IMR-90 (cell line): ENCODE measurements at regions not wholly inside any gene's neighbourhood (a gene's known extent, or its start where the extent isn't known, plus 50 kb on each side); places are given as distances from the start of the nearest gene placed in this dataset.

ENCODE experiments used
- ATAC-seq: fragments of 200-7000 bp; cut with Tn5 transposase; 2 replicates; pipeline ENCODE4 v1.9.1; 2020; ENCODE audit warnings: low read depth, mild to moderate bottlenecking, moderate library complexity
- BruUV-seq: library from RNA; stranded (reverse); fragments of 400-500 nt; replicated peaks from 2 replicates; lab custom pipeline; 2021; lab: Mats Ljungman, UMichigan
- CTCF ChIA-PET: fragments of 300-600 bp; formaldehyde crosslinking; extraction: SDS; loops from one replicate; lab custom pipeline; 2021; ENCODE audit warnings: antibody characterized with exemption; lab: Yijun Ruan, JAX
- POLR2A ChIA-PET: fragments of 300-600 bp; sonication (Branson Sonifier 250); formaldehyde crosslinking; loops from one replicate; lab custom pipeline; 2022; ENCODE audit warnings: antibody characterized with exemption; ENCODE audit not compliant: unreplicated experiment; lab: Charles Lee
- DNase-seq: peaks from one replicate; pipeline ENCODE4 v3.0.0; 2013
- H2AFZ ChIP-seq: replicated peaks from 2 replicates; pipeline ENCODE3; 2013; ENCODE audit warnings: low read length, mild to moderate bottlenecking; ENCODE audit not compliant: poor library complexity
- H2AK5ac ChIP-seq: 2 replicates; pipeline ENCODE4 v1.6.1; 2013; ENCODE audit warnings: low read depth, low read length, inconsistent platforms
- H2AK9ac ChIP-seq: replicated peaks from 2 replicates; pipeline ENCODE3; 2013; ENCODE audit warnings: mild to moderate bottlenecking, low read depth, low read length, moderate library complexity; ENCODE audit not compliant: poor library complexity
- H2BK120ac ChIP-seq: 2 replicates; pipeline ENCODE4 v1.6.1; 2013; ENCODE audit warnings: low read depth, low read length, inconsistent platforms
- H2BK15ac ChIP-seq: 3 replicates; pipeline ENCODE4 v1.6.1; 2013; ENCODE audit warnings: low read depth, low read length, inconsistent platforms
- H2BK20ac ChIP-seq: 2 replicates; pipeline ENCODE4 v1.6.1; 2013; ENCODE audit warnings: low read depth, mild to moderate bottlenecking, inconsistent platforms, low read length, moderate library complexity
- H2BK5ac ChIP-seq: 2 replicates; pipeline ENCODE4 v1.6.1; 2013; ENCODE audit warnings: mild to moderate bottlenecking, low read depth, low read length, inconsistent platforms; ENCODE audit not compliant: poor library complexity, severe bottlenecking
- H3K14ac ChIP-seq: replicated peaks from 2 replicates; pipeline ENCODE4 v1.6.1; 2013; ENCODE audit warnings: low read depth, low read length, inconsistent platforms
- H3K18ac ChIP-seq: 2 replicates; pipeline ENCODE4 v1.6.1; 2013; ENCODE audit warnings: low read depth, low read length, control low read depth
- H3K23ac ChIP-seq: 2 replicates; pipeline ENCODE4 v1.6.1; 2013; ENCODE audit warnings: low read depth, low read length, inconsistent platforms
- H3K27ac ChIP-seq: 2 replicates; pipeline ENCODE4 v1.5.1; 2013; ENCODE audit warnings: mild to moderate bottlenecking, control low read depth, low read length; ENCODE audit not compliant: insufficient read depth
- H3K27me3 ChIP-seq: 2 replicates; pipeline ENCODE4 v1.6.1; 2013; ENCODE audit warnings: low read length; ENCODE audit not compliant: control insufficient read depth, insufficient read depth
- H3K36me3 ChIP-seq: 2 replicates; pipeline ENCODE4 v1.6.1; 2013; ENCODE audit warnings: low read length, mixed read lengths; ENCODE audit not compliant: control insufficient read depth, insufficient read depth
- H3K4ac ChIP-seq: 2 replicates; pipeline ENCODE4 v1.6.1; 2013; ENCODE audit warnings: low read depth, low read length, inconsistent platforms
- H3K4me1 ChIP-seq: 2 replicates; pipeline ENCODE4 v1.6.1; 2013; ENCODE audit warnings: low read length, mixed read lengths; ENCODE audit not compliant: control insufficient read depth, insufficient read depth
- H3K4me2 ChIP-seq: 2 replicates; pipeline ENCODE4 v1.6.1; 2013; ENCODE audit warnings: low read depth, mild to moderate bottlenecking, control low read depth, low read length, moderate library complexity
- H3K4me3 ChIP-seq: 2 replicates; pipeline ENCODE4 v1.5.1; 2013; ENCODE audit warnings: low read depth, mild to moderate bottlenecking, control low read depth, low read length, moderate library complexity; ENCODE audit not compliant: insufficient read depth
- H3K56ac ChIP-seq: 2 replicates; pipeline ENCODE4 v1.6.1; 2013; ENCODE audit warnings: low read length, inconsistent platforms; ENCODE audit not compliant: insufficient read depth; ENCODE audit errors: extremely low read depth
- H3K79me1 ChIP-seq, 2 experiments: 2 replicates each; pipeline ENCODE4 v1.6.1; 2013; ENCODE audit warnings: low read length in 2 of 2, inconsistent platforms in 1 of 2, low read depth in 1 of 2
- H3K9ac ChIP-seq: 2 replicates; pipeline ENCODE4 v1.6.1; 2013; ENCODE audit warnings: low read depth, low read length, control low read depth
- H3K9me1 ChIP-seq: 2 replicates; pipeline ENCODE4 v1.6.1; 2013; ENCODE audit warnings: low read length, inconsistent platforms; ENCODE audit not compliant: insufficient read depth
- H3K9me3 ChIP-seq: 2 replicates; pipeline ENCODE4 v1.6.1; 2013; ENCODE audit warnings: low read length; ENCODE audit not compliant: control insufficient read depth, insufficient read depth
- H4K20me1 ChIP-seq: 2 replicates; pipeline ENCODE4 v1.6.1; 2013; ENCODE audit warnings: low read length, inconsistent platforms; ENCODE audit not compliant: insufficient read depth
- H4K5ac ChIP-seq: 2 replicates; pipeline ENCODE4 v1.6.1; 2013; ENCODE audit warnings: mild to moderate bottlenecking, low read depth, low read length, control low read depth
- H4K8ac ChIP-seq, 2 experiments: 2 replicates each; pipeline ENCODE4 v1.6.1; 2013; ENCODE audit warnings: low read depth in 2 of 2, low read length in 2 of 2, control low read depth in 1 of 2, inconsistent platforms in 1 of 2
- H4K91ac ChIP-seq: 2 replicates; pipeline ENCODE4 v1.6.1; 2013; ENCODE audit warnings: low read depth, low read length, inconsistent platforms; ENCODE audit not compliant: insufficient read depth
- MAZ ChIP-seq: IDR thresholded peaks from 2 replicates; pipeline ENCODE4 v1.6.1; 2012; ENCODE audit warnings: low read depth, mild to moderate bottlenecking, low read length, improper control_type of control experiment, moderate library complexity, borderline replicate concordance
- WGBS, 2 experiments: methylation state at CpG; one replicate each; pipeline versions ENCODE4 v1.1.5 to v1.1.7; 2013; ENCODE audit warnings: missing lambda C conversion rate in 2 of 2; ENCODE audit not compliant: insufficient read length in 1 of 2; ENCODE audit errors: extremely low coverage in 2 of 2; 5-methylcytosine and 5-hydroxymethylcytosine counted together
- dilution Hi-C: fragments of 300-500 bp; cut with HindIII; formaldehyde crosslinking; loops from one replicate; pipeline ENCODE4 v1.14.3; 2018; ENCODE audit warnings: low sequenced_read_pairs; ENCODE audit not compliant: unreplicated experiment
- in situ Hi-C: fragments of 300-500 bp; cut with MboI; formaldehyde crosslinking; loops from 3 replicates; pipeline ENCODE4 v1.14.3; 2019; ENCODE audit warnings: low sequenced_read_pairs, inconsistent platforms, mixed read lengths
- intact Hi-C: fragments of 100-400 bp; cut with micrococcal nuclease; formaldehyde crosslinking; loops from 2 replicates; pipeline ENCODE4 v1.10.0; 2022
- TF ChIP-seq, protein P1 (sequence below): fragments of 150-350 bp; IDR thresholded peaks from 2 replicates; pipeline ENCODE4 v1.6.1; 2016; ENCODE audit warnings: low read depth, mild to moderate bottlenecking, low read length, moderate library complexity, borderline replicate concordance

- no peak overlapping the region for H2BK20ac ChIP-seq
- H2BK120ac ChIP-seq = no peak overlapping the region
- intact Hi-C loops = no loop called here
- WGBS, 2 experiments = no CpG with 5 or more reads among the region's 3 CpGs
- no peak overlapping the region for H2BK15ac ChIP-seq
- in situ Hi-C loops = no loop called here
- ChIA-PET CTCF (interaction anchor here (0.8 to 1.1 kb wide), 2 partner anchors 16 to 43 kb away, joined by 3 read pairs; no protein-coding TSS in a partner anchor), POLR2A (no interaction called here)
- H4K5ac ChIP-seq = no peak overlapping the region
- no peak overlapping the region for H4K91ac ChIP-seq
- DNase-seq (no peak), ATAC-seq (no peak)
- no peak overlapping the region for H3K4me3 ChIP-seq
- BruUV-seq = no TSS peak
- TF ChIP-seq, protein P1, sequence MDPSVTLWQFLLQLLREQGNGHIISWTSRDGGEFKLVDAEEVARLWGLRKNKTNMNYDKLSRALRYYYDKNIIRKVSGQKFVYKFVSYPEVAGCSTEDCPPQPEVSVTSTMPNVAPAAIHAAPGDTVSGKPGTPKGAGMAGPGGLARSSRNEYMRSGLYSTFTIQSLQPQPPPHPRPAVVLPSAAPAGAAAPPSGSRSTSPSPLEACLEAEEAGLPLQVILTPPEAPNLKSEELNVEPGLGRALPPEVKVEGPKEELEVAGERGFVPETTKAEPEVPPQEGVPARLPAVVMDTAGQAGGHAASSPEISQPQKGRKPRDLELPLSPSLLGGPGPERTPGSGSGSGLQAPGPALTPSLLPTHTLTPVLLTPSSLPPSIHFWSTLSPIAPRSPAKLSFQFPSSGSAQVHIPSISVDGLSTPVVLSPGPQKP = no peak
- no peak for TF ChIP-seq MAZ
- no peak overlapping the region for H3K14ac ChIP-seq
- H3K27ac ChIP-seq = no peak overlapping the region
- H3K4me2 ChIP-seq = no peak overlapping the region
- H3K18ac ChIP-seq = no peak overlapping the region
- no peaks in the 10 kb centered on the region for H4K20me1 ChIP-seq
- H3K79me1 ChIP-seq = no peaks in the 10 kb centered on the region
- H3K23ac ChIP-seq = no peak overlapping the region
- no peaks in the 10 kb centered on the region for H3K27me3 ChIP-seq
- no peaks in the 10 kb centered on the region for H3K36me3 ChIP-seq
- H3K4ac ChIP-seq = no peak overlapping the region
- H2AK9ac ChIP-seq = no peak overlapping the region
- H2BK5ac ChIP-seq = no peak overlapping the region
- no peak overlapping the region for H4K8ac ChIP-seq
- H2AK5ac ChIP-seq = no peak overlapping the region
- no peaks in the 10 kb centered on the region for H3K4me1 ChIP-seq
- H2AFZ ChIP-seq = no peak overlapping the region
- no peak overlapping the region for H3K9ac ChIP-seq
- no peak overlapping the region for H3K56ac ChIP-seq
- no peaks in the 10 kb centered on the region for H3K9me1 ChIP-seq
- H3K9me3 ChIP-seq = no peaks in the 10 kb centered on the region
- dilution Hi-C loops = no loop called here
Measured at GRCh38 chr2:76154981-76155380, 444.3 kb upstream of the GCFC2 start.
